ENCODE measurements at regions not wholly inside any gene's neighbourhood (a gene's known extent, or its start where the extent isn't known, plus 50 kb on each side); places are given as distances from the start of the nearest gene placed in this dataset.

GRCh38 chr6:9403736-9404135 lies 968.4 kb upstream of the SLC35B3 start:
- DNase-seq (ENCODE audit: low spot score): no peak

- DNase-seq (ENCODE audit: low spot score): no peak
Observed at GRCh38 chr6:9401960-9402359, 966.6 kb upstream of the SLC35B3 start.

- DNase-seq (ENCODE audit: low spot score): no peak
Observed at GRCh38 chr6:9399916-9400315, 964.6 kb upstream of the SLC35B3 start.

DNA sequence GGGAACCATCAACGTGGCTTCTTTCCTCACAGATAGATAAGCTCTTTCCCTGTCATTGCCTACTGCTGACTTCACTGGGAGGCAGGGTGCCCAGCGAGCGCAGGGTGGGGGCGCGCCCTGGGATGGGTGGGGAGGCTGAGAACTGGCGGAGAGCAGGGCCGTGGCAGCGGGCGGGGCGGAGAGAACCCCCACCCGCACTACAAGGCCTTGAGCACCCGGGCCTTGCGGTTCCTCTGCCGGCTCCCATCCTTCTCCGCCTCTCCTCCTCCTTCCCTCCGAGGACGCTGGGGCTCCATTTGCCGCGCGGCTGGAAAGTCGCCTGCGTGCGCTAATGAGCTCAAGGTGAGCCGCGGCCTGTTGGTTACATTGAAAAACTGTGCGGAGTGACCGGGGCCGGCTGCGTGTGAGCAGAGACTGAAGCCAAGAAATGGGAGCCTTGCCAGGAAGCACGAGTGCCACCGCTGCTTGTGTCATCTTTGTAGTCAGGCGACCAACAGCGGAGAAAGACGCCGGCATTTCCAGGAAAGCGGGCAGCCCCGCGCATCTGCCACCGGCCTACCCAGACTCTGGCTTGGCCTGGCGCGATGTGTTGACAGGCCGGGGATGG lies 963.5 kb upstream of the SLC35B3 start:
- DNase-seq (ENCODE audit: low spot score): no peak

DNA sequence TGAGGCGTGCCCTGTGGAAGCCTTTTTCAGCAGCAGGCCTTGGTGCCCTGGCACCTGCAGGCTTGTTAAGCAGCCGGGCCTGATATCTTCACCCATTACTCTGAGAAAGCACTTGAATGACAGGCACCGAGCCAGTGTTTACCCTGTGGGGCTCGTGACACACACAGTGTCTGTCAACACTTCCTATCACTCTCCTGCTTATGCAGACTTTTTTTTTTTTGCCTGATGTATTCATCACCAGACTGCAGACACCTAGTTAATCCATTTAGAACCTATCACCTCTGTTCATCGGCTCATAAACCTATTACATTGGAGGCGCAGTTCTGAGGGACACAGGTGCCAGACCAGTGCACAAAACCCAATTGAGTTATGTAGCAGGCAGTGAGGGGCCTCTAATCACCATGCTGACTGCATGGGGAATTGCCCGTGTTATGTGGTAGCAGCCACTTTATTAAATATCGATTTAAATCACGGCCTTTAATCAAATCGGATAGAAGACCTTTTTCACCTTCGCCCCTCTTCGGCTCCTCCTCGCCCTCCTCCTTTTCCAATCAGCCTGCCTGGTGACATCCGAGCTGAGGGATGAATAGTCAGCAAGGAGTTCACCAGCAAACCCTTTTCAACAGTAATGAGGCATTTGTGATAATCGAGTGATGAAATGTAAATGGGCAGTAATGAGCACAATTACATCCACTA lies 962.9 kb upstream of the SLC35B3 start:
- no peak for DNase-seq (ENCODE audit: low spot score)

- DNase-seq (ENCODE audit: low spot score): no peak
Observed at GRCh38 chr6:9388596-9388995, 953.3 kb upstream of the SLC35B3 start.

- DNase-seq (ENCODE audit: low spot score): no peak
Observed at GRCh38 chr6:9380568-9380967, 945.2 kb upstream of the SLC35B3 start.

DNA sequence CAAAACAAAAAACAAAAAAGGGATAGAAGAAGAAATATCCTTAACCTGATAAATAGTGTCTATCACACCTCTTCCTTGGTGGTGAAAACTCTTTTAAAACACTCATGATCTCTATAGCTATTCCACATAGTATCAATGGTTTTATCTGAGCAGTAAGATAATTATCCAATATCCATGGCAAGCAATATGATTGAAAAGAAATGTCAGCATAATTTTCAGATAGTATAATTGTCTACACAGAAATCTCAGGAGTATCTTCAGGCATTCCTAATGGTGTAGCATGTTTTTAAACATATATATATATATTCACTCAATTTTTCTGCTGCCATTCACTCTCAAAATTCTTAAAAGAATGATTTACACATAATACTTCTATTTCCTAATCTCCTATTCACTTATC lies 938.0 kb upstream of the SLC35B3 start:
- DNase-seq (ENCODE audit: low spot score): no peak

DNA sequence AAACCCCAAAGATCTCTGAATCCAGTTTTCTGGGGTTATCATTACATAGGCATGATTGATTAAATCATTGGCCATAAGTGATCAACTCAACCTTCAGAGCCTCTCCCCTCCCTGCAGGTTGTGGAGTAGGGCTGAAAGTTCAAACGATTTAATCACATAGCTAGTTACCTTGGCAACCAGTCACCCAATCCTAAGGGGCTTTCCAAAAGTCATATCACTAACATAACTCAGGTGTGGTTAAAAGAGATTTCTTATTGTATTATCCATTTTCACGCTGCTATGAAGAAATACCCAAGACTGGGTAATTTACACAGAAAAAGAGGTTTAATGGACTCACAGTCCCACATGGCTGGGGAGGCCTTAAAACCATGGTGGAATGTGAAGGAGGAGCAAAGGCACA lies 935.1 kb upstream of the SLC35B3 start:
- no peak for DNase-seq (ENCODE audit: low spot score)

GRCh38 chr6:9365378-9365777 lies 930.0 kb upstream of the SLC35B3 start:
- no peak for DNase-seq (ENCODE audit: low spot score)

DNA sequence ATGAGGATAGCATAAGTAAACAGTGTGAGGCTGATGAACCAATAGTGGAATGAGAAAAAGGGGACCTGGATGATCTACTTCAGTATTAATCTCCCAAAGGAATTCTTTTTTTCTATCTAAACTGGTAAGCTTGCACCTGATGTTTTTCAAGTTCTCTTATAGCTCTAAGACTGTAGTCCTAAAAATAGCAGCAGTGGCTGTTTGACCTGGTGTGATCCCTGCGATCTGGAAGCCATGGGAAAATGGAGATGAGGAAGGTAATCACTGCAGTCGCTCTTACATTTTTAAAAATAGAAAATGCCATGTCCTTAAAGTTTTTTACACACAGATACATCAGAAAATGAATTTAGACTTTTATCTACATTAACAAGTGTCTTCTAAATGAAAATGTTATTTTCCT lies 926.4 kb upstream of the SLC35B3 start:
- DNase-seq (ENCODE audit: low spot score): no peak

DNA sequence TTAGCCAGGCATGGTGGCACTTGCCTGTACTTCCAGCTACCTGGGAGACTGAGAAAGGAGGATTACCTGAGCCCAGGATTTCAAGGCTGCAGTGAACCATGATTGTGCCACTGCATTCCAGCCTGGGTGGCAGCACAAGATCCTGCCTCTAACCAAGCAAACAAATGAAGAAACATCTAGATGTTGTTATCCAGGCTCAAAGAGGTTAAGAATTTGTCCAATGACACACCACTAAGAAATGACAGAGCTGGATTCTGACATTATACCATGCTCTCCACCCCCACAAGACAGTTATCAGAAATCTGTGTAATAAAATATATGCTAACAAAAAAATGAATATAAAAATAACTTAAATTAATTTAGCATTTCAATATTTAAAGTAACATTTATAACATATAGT lies 925.5 kb upstream of the SLC35B3 start:
- no peak for DNase-seq (ENCODE audit: low spot score)

- no peak for DNase-seq (ENCODE audit: low spot score)
Observed at GRCh38 chr6:9347608-9348007, 912.3 kb upstream of the SLC35B3 start.

GRCh38 chr6:9346923-9347322 lies 911.6 kb upstream of the SLC35B3 start:
- no peak for DNase-seq (ENCODE audit: low spot score)

DNA sequence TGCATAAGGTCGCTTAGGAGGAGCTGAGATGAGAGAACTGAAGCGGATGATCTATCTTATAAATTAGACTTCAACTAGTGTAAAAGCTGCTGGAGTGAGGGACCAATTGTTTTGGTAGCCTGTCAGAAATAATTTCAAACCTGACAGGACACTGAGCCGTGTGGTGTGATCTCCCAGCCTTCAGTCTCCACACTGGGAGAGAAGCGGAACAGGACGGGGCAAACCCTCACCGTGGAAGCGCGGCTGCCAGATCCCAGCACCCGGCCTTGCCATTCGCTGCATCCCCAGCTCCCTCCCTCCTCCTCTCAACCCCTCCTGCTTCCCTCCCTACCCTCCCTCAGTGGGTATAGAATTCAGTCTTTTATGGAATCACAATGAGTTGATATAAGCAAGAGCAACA lies 900.1 kb upstream of the SLC35B3 start:
- no peak for DNase-seq (ENCODE audit: low spot score)

- no peak for DNase-seq (ENCODE audit: low spot score)
Observed at GRCh38 chr6:9334979-9335378, 899.6 kb upstream of the SLC35B3 start.

- no peak for DNase-seq (ENCODE audit: low spot score)
Observed at GRCh38 chr6:9332241-9332780, 897.0 kb upstream of the SLC35B3 start.

GRCh38 chr6:9316831-9317230 lies 881.5 kb upstream of the SLC35B3 start:
- no peak for DNase-seq (ENCODE audit: low spot score)

GRCh38 chr6:9315966-9316650 lies 880.8 kb upstream of the SLC35B3 start:
- DNase-seq (ENCODE audit: low spot score): no peak

DNA sequence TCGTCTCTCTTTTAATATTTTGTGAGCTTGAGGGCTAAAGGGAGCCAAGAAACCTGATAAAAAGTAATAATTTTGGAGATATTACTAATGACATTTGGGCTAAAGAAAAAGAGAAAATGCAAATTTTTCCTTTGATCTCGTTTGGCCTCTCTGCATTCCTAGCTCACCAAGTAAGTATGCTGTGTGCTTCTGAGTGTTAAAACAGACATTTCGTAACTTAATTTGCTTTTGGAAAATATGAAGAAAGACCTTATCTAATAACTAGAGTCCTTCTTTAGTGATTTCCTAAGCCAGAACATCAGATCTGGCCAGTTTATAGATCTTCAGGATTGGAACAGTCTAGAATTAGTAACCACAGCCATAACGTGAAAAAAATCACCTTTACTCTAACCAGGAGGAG lies 872.9 kb upstream of the SLC35B3 start:
- DNase-seq (ENCODE audit: low spot score): no peak

DNA sequence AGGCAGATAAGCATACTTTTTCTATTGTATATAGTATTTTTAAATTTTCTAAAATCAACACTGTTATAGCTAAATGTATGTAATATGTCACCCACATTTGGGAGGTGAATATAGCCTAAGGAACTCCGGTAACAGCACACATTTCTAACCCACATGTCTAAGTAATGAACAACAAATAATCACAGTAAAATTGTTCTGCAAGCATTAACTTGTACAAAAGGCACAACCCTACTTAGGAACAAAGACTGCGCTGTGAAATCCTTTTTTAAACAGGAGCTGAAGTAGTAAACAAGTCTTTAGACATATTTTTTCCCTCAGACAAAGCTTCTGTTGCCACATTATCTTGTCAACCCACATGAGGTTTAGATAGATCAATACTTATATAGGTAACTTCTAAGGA lies 872.4 kb upstream of the SLC35B3 start:
- DNase-seq (ENCODE audit: low spot score): no peak

DNA sequence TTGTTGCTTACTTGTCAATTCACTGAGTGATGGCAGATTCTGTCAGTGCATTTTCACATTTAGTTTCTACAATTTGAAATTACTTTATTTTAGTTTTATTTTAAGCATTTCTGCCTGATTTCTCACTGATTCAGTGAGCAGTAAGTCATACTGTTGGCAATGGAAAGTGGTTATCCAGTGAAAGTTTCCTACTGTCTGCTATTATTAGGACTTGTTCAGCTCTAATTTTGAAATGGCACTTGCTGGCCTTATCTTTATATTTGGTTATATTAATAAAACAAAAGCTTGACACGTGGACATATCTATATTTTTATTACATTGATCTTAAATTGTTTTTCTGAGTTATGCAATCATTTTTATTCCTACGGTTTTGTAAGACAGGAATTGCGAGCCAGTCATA lies 871.8 kb upstream of the SLC35B3 start:
- DNase-seq (ENCODE audit: low spot score): no peak

GRCh38 chr6:9295644-9296043 lies 860.3 kb upstream of the SLC35B3 start:
- DNase-seq (ENCODE audit: low spot score): no peak

All from germinal center (tissue), 1 donor.